ENCODE measurements at regions not wholly inside any gene's neighbourhood (a gene's known extent, or its start where the extent isn't known, plus 50 kb on each side); places are given as distances from the start of the nearest gene placed in this dataset.
"Not testable (repeated sequence)": the region's sequence is repeated elsewhere in the genome, so short reads cannot be mapped to it uniquely, and the experiment has no call there.

- ATAC-seq (ENCODE audit: low FRiP score in 2 of 2) (no peak), DNase-seq (no peak)
- no peak for TF ChIP-seq CTCF (IDR thresholded peaks at IDR 0.05)
- no peak for TF ChIP-seq EP300 (IDR thresholded peaks at IDR 0.05)
- TF ChIP-seq POLR2AphosphoS5 (IDR thresholded peaks at IDR 0.05) = no peak
- TF ChIP-seq POLR2A (IDR thresholded peaks at IDR 0.05) = no peak
- Histone ChIP-seq H3K9me3 (peaks cover 0 to 21% (median 4%) of the 10 kb centered on the region in 4 donors), H3K27ac (no peak overlapping the region), H3K36me3 (no peaks in the 10 kb centered on the region), H3K4me1 (no peaks in the 10 kb centered on the region), H3K27me3 (no peaks in the 10 kb centered on the region), H3K4me3 (no peak overlapping the region)
- WGBS, 2 donors = 63 to 94% methylated on average over 3 of the region's 3 CpGs
Observed at GRCh38 chr2:153589586-153589985, 111.0 kb upstream of the RPRM start.

DNA sequence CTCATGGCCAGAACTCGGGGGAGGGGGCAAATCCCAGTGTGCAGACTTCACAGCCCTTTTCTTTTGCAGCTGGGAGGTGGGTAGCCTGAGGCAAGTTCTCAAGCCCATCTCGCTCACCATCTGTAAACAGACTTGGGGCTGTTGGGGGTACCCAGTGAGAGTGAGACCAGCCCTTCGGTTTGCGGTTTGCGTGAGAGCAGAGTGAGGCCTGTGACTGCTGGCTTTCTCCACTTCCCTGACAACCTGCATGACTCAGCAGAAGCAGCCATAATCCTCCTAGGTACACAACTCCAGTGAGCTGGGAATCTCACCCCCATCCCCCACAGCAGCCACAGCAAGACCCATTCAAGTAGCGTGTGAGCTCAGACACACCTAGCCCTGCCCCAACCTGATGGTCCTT lies 114.5 kb upstream of the RPRM start:
- not testable (repeated sequence) for DNase-seq; ATAC-seq (ENCODE audit: low FRiP score in 2 of 2); H3K27ac ChIP-seq; H3K4me3 ChIP-seq; H3K4me1 ChIP-seq; H3K36me3 ChIP-seq; H3K27me3 ChIP-seq
- WGBS, 2 donors = 85 to 88% methylated on average over 6 of the region's 6 CpGs
- peaks cover 0 to 17% (median 2%) of the 10 kb centered on the region in 4 donors for H3K9me3 ChIP-seq

DNA sequence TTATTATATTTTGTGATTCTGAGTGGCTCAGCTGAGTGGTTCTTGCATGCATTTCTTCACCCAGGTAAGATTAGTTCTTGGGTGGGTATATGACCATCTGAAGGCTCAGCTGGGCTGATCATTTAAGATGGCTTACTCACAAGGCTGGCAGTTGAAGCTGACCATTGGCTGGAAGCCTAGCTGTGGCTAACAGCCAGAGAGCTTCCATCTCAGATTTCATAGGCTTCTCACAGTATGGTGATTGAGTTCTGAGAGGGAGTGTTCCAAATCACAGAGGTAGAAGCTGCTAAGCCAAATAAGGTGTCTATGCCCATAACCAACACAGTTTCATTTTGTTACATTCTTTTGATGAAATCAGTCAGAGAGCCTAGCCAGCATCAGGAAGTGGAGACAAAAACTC lies 117.4 kb upstream of the RPRM start:
- ATAC-seq (ENCODE audit: low FRiP score in 2 of 2) (no peak), DNase-seq (no peak)
- Histone ChIP-seq H3K27ac (no peak overlapping the region), H3K27me3 (no peaks in the 10 kb centered on the region), H3K4me1 (no peaks in the 10 kb centered on the region), H3K36me3 (no peaks in the 10 kb centered on the region), H3K9me3 (peaks cover 0 to 5% (median 0%) of the 10 kb centered on the region in 4 donors), H3K4me3 (no peak overlapping the region)
- TF ChIP-seq POLR2A (IDR thresholded peaks at IDR 0.05) (no peak), EP300 (IDR thresholded peaks at IDR 0.05) (no peak), CTCF (IDR thresholded peaks at IDR 0.05) (no peak), POLR2AphosphoS5 (IDR thresholded peaks at IDR 0.05) (no peak)

GRCh38 chr2:153601812-153602211 lies 123.2 kb upstream of the RPRM start:
- ATAC-seq (ENCODE audit: low FRiP score in 2 of 2) (no peak), DNase-seq (no peak)
- no peak for TF ChIP-seq EP300 (IDR thresholded peaks at IDR 0.05)
- TF ChIP-seq POLR2A (IDR thresholded peaks at IDR 0.05) = no peak
- no peak for TF ChIP-seq CTCF (IDR thresholded peaks at IDR 0.05)
- TF ChIP-seq POLR2AphosphoS5 (IDR thresholded peaks at IDR 0.05) = no peak
- Histone ChIP-seq H3K4me1 (no peaks in the 10 kb centered on the region), H3K4me3 (no peak overlapping the region), H3K27ac (no peak overlapping the region), H3K36me3 (no peaks in the 10 kb centered on the region), H3K27me3 (no peaks in the 10 kb centered on the region), H3K9me3 (no peaks in the 10 kb centered on the region)
- 89 to 90% methylated on average over 3 of the region's 3 CpGs for WGBS, 2 donors

GRCh38 chr2:153604133-153604532 lies 125.6 kb upstream of the RPRM start:
- DNase-seq (no peak), ATAC-seq (ENCODE audit: low FRiP score in 2 of 2) (no peak)
- H3K4me1 ChIP-seq = no peaks in the 10 kb centered on the region
- no peaks in the 10 kb centered on the region for H3K36me3 ChIP-seq
- H3K4me3 ChIP-seq = no peak overlapping the region
- 47 to 67% methylated on average over 1 of the region's 1 CpG for WGBS, 2 donors
- no peaks in the 10 kb centered on the region for H3K9me3 ChIP-seq
- no peaks in the 10 kb centered on the region for H3K27me3 ChIP-seq
- no peak overlapping the region for H3K27ac ChIP-seq
- TF ChIP-seq EP300 (IDR thresholded peaks at IDR 0.05) = no peak

- ATAC-seq (ENCODE audit: low FRiP score in 2 of 2) = no peak
- Histone ChIP-seq H3K27ac (no peak overlapping the region), H3K4me1 (no peaks in the 10 kb centered on the region), H3K27me3 (no peaks in the 10 kb centered on the region), H3K36me3 (no peaks in the 10 kb centered on the region), H3K9me3 (no peaks in the 10 kb centered on the region), H3K4me3 (no peak overlapping the region)
- DNase-seq = no peak
- TF ChIP-seq POLR2A (IDR thresholded peaks at IDR 0.05) (no peak), EP300 (IDR thresholded peaks at IDR 0.05) (no peak), POLR2AphosphoS5 (IDR thresholded peaks at IDR 0.05) (no peak), CTCF (IDR thresholded peaks at IDR 0.05) (no peak)
- 44 to 58% methylated on average over 3 of the region's 3 CpGs for WGBS, 2 donors
Observed at GRCh38 chr2:153606623-153607022, 128.1 kb upstream of the RPRM start.
